ENCODE measurements at regions not wholly inside any gene's neighbourhood (a gene's known extent, or its start where the extent isn't known, plus 50 kb on each side); places are given as distances from the start of the nearest gene placed in this dataset.

DNA sequence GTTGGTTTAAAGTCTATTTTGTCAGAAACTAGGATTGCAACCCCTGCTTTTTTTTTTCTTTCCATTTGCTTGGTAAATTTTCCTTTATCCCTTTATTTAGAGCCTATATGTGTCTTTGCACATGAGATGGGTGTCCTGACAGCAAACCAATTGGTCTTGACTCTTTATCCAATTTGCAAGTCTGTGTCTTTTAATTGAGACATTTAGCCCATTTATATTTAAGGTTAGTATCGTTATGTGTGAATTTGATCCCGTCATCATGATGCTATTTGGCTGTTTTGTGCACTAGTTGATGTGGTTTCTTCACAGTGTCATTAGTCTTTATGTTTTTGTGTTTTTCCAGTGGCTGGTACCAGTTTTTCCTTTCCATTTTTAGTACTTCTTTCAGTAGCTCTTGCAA, 127.7 kb upstream of the ZNF267 start:
- no peak for TF ChIP-seq REST (IDR thresholded peaks at IDR 0.05; ENCODE audit: insufficient read depth in 1 of 2, low read depth in 2 of 2, low read length in 2 of 2)
- TF ChIP-seq POLR2AphosphoS5 (IDR thresholded peaks at IDR 0.05; ENCODE audit: low read depth, low read length) = no peak

- TF ChIP-seq REST (IDR thresholded peaks at IDR 0.05; ENCODE audit: insufficient read depth in 1 of 2, low read depth in 2 of 2, low read length in 2 of 2) (no peak), POLR2AphosphoS5 (IDR thresholded peaks at IDR 0.05; ENCODE audit: low read depth, low read length) (no peak)
Observed at GRCh38 chr16:31754998-31755615, 118.5 kb upstream of the ZNF267 start.

- TF ChIP-seq REST (IDR thresholded peaks at IDR 0.05; ENCODE audit: insufficient read depth in 1 of 2, low read depth in 2 of 2, low read length in 2 of 2) = no peak
- no peak for TF ChIP-seq TAF1 (IDR thresholded peaks at IDR 0.05; ENCODE audit: borderline replicate concordance, insufficient read depth, low read length)
- TF ChIP-seq FOXP2 (optimal IDR thresholded peaks at IDR 0.05; ENCODE audit: borderline replicate concordance, extremely low read depth, extremely low read length, insufficient read depth) = no peak
- TF ChIP-seq SIN3A (IDR thresholded peaks at IDR 0.05; ENCODE audit: borderline replicate concordance, insufficient read depth, low read length) = no peak
- no peak for TF ChIP-seq POLR2AphosphoS5 (IDR thresholded peaks at IDR 0.05; ENCODE audit: low read depth, low read length)
Observed at GRCh38 chr16:31764103-31764502, 109.5 kb upstream of the ZNF267 start.

GRCh38 chr16:31767267-31767666, 106.3 kb upstream of the ZNF267 start:
- TF ChIP-seq POLR2AphosphoS5 (IDR thresholded peaks at IDR 0.05; ENCODE audit: low read depth, low read length) = no peak
- TF ChIP-seq REST (IDR thresholded peaks at IDR 0.05; ENCODE audit: insufficient read depth in 1 of 2, low read depth in 2 of 2, low read length in 2 of 2) = no peak
- no peak for TF ChIP-seq TAF1 (IDR thresholded peaks at IDR 0.05; ENCODE audit: borderline replicate concordance, insufficient read depth, low read length)
- no peak for TF ChIP-seq SIN3A (IDR thresholded peaks at IDR 0.05; ENCODE audit: borderline replicate concordance, insufficient read depth, low read length)
- TF ChIP-seq FOXP2 (optimal IDR thresholded peaks at IDR 0.05; ENCODE audit: borderline replicate concordance, extremely low read depth, extremely low read length, insufficient read depth) = no peak

DNA sequence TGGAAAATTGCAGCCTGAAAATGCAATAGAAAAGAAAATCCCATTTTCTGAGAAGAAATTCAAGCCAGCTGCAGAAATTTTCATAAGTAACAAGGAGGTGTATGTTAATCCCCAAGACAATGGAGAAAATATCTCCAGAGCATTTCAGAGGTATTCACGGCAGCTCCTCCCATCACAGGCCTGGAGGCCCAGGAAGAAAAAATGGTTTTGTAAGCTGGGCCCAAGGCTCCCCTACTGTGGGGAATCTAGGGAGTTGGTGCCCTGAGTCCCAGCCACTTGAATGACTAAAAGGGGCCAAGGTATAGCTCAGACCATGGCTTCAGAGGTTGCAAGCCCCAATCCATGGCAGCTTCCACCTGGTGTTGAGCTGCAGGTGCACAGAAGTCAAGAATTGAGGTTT, 93.3 kb upstream of the ZNF267 start:
- no peak for TF ChIP-seq SIN3A (IDR thresholded peaks at IDR 0.05; ENCODE audit: borderline replicate concordance, insufficient read depth, low read length)
- no peak for TF ChIP-seq TAF1 (IDR thresholded peaks at IDR 0.05; ENCODE audit: borderline replicate concordance, insufficient read depth, low read length)
- no peak for TF ChIP-seq FOXP2 (optimal IDR thresholded peaks at IDR 0.05; ENCODE audit: borderline replicate concordance, extremely low read depth, extremely low read length, insufficient read depth)
- TF ChIP-seq POLR2AphosphoS5 (IDR thresholded peaks at IDR 0.05; ENCODE audit: low read depth, low read length) = no peak
- no peak for TF ChIP-seq REST (IDR thresholded peaks at IDR 0.05; ENCODE audit: insufficient read depth in 1 of 2, low read depth in 2 of 2, low read length in 2 of 2)

All from PFSK-1 (cell line).